WERI-Rb-1 (cell line): ENCODE measurements at regions not wholly inside any gene's neighbourhood (a gene's known extent, or its start where the extent isn't known, plus 50 kb on each side); places are given as distances from the start of the nearest gene placed in this dataset.

Source experiments
- DNase-seq: peaks from one replicate; pipeline ENCODE4 v3.0.0-alpha.2; 2020
- H3K27ac ChIP-seq: fragments of 250-450 bp; sonication (Bioruptor Pico); 2 replicates; pipeline ENCODE4 v1.5.1; 2020; ENCODE audit warnings: mild to moderate bottlenecking, moderate library complexity
- H3K27me3 ChIP-seq: fragments of 250-450 bp; sonication (Bioruptor Pico); 2 replicates; pipeline ENCODE4 v1.5.1; 2021; ENCODE audit warnings: mild to moderate bottlenecking, low read depth, moderate library complexity; ENCODE audit not compliant: insufficient read depth, severe bottlenecking
- H3K36me3 ChIP-seq: fragments of 250-450 bp; sonication (Bioruptor Pico); 2 replicates; pipeline ENCODE4 v1.5.1; 2020; ENCODE audit warnings: mild to moderate bottlenecking, moderate library complexity
- H3K4me3 ChIP-seq: 2 replicates; pipeline ENCODE4 v1.5.1; 2011; ENCODE audit warnings: low read depth, mild to moderate bottlenecking, control low read depth, low read length
- H3K9me3 ChIP-seq: fragments of 250-450 bp; sonication (Bioruptor Pico); 2 replicates; pipeline ENCODE4 v1.5.1; 2021; ENCODE audit warnings: mild to moderate bottlenecking, moderate library complexity; ENCODE audit not compliant: severe bottlenecking
- CTCF ChIP-seq: IDR thresholded peaks from 2 replicates; pipeline ENCODE4 v1.5.1; 2011; ENCODE audit warnings: low read depth, mild to moderate bottlenecking, control low read depth, inconsistent platforms, low read length

- H3K9me3 ChIP-seq, result no peaks in the 10 kb centered on the region
- TF ChIP-seq CTCF, result no peak
- H3K4me3 ChIP-seq, result no peak overlapping the region
- no peak overlapping the region for H3K27ac ChIP-seq
- H3K36me3 ChIP-seq, result no peaks in the 10 kb centered on the region
- no peak for DNase-seq
- H3K27me3 ChIP-seq, result peaks cover 9% of the 10 kb centered on the region
Measured at GRCh38 chr1:55286856-55287602, 71.9 kb upstream of the USP24 start.

- Histone ChIP-seq H3K9me3 (no peaks in the 10 kb centered on the region), H3K27ac (no peak overlapping the region), H3K36me3 (no peaks in the 10 kb centered on the region), H3K27me3 (peaks cover 9% of the 10 kb centered on the region), H3K4me3 (no peak overlapping the region)
- no peak for DNase-seq
- TF ChIP-seq CTCF, result no peak
Measured at GRCh38 chr1:55285834-55286233, 70.7 kb upstream of the USP24 start.

GRCh38 chr1:55284856-55285255 is 69.7 kb upstream of the USP24 start:
- peak; percentile 28 for DNase-seq

GRCh38 chr1:55282058-55282457 is 66.9 kb upstream of the USP24 start:
- Histone ChIP-seq H3K36me3 (no peaks in the 10 kb centered on the region), H3K27me3 (no peaks in the 10 kb centered on the region), H3K27ac (no peak overlapping the region), H3K9me3 (no peaks in the 10 kb centered on the region), H3K4me3 (no peak overlapping the region)
- DNase-seq, result no peak
- no peak for TF ChIP-seq CTCF

More at GRCh38 chr1:55284856-55285255, 69.7 kb upstream of the USP24 start:
- TF ChIP-seq CTCF, result peak; percentile 33
- H3K9me3 ChIP-seq, result no peaks in the 10 kb centered on the region
- H3K27me3 ChIP-seq, result peaks cover 9% of the 10 kb centered on the region
- H3K27ac ChIP-seq, result no peak overlapping the region
- H3K36me3 ChIP-seq, result no peaks in the 10 kb centered on the region
- H3K4me3 ChIP-seq, result no peak overlapping the region

- no peaks in the 10 kb centered on the region for H3K27me3 ChIP-seq
- no peak overlapping the region for H3K4me3 ChIP-seq
- H3K36me3 ChIP-seq, result no peaks in the 10 kb centered on the region
- TF ChIP-seq CTCF, result no peak
- no peak for DNase-seq
- H3K27ac ChIP-seq, result no peak overlapping the region
- H3K9me3 ChIP-seq, result no peaks in the 10 kb centered on the region
Measured at GRCh38 chr1:55280731-55281130, 65.6 kb upstream of the USP24 start.

- H3K4me3 ChIP-seq, result no peak overlapping the region
Measured at GRCh38 chr1:55279627-55280026, 64.5 kb upstream of the USP24 start.

More at GRCh38 chr1:55279627-55280026, 64.5 kb upstream of the USP24 start:
- Histone ChIP-seq H3K36me3 (no peaks in the 10 kb centered on the region), H3K27ac (no peak overlapping the region), H3K27me3 (no peaks in the 10 kb centered on the region), H3K9me3 (no peaks in the 10 kb centered on the region)
- TF ChIP-seq CTCF, result no peak
- DNase-seq, result no peak
